Stimulated activated CD4-positive, alpha-beta T cell treated with anti-CD3 and anti-CD28 coated beads, Interleukin-1b, Interleukin-23, amount 100 ng/mL, for 48 hours (primary cell): ENCODE measurements at regions not wholly inside any gene's neighbourhood (a gene's known extent, or its start where the extent isn't known, plus 50 kb on each side); places are given as distances from the start of the nearest gene placed in this dataset.
"Not testable (repeated sequence)": the region's sequence is repeated elsewhere in the genome, so short reads cannot be mapped to it uniquely, and the experiment has no call there.

Source experiments
- DNase-seq: peaks from one replicate; pipeline ENCODE4 v3.0.0-alpha.2; 2020

- no peak for DNase-seq
Measured at GRCh38 chr12:74170645-74171477, 366.8 kb upstream of the ATXN7L3B start.

GRCh38 chr12:74171478-74171909 lies 366.1 kb upstream of the ATXN7L3B start:
- no peak for DNase-seq

DNA sequence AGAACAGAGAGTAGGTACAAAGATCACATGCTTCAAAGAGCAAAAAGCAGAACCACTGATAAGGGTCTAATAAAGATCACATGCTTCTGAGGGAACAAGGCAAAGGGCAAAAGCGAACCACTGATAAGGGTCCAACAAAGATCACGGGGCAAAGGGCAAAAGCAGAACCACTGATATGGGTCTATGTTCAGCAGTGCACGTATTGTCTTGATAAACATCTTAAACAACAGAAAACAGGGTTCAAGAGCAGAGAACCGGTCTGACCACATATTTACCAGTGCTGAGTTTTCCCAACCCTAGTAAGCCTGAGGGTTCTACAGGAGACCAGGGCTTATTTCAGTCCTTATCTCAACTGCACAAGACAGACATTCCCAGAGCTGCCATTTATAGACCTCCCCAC lies 362.7 kb upstream of the ATXN7L3B start:
- not testable (repeated sequence) for DNase-seq

GRCh38 chr12:74185360-74185759 lies 352.3 kb upstream of the ATXN7L3B start:
- no peak for DNase-seq

- no peak for DNase-seq
Measured at GRCh38 chr12:74193191-74193590, 344.4 kb upstream of the ATXN7L3B start.

DNA sequence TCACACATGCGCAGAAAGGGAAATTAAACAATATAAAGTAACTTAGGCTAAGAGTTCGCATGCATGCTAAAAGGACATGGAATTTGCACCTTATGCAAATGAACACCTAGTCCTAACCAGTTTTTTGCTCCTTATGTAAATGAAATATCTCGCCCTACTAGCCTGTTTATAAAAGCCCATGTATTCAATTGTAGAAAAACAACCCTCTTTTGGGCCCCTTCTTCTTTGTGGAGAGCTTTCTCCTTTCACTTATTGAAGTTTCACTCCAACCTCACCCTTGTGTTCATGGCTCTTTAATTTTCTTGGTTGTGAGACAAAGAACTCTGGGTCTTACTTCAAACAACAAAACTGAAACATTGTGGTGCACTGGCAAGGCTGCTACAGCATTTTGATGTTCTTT lies 333.4 kb upstream of the ATXN7L3B start:
- DNase-seq = no peak

DNA sequence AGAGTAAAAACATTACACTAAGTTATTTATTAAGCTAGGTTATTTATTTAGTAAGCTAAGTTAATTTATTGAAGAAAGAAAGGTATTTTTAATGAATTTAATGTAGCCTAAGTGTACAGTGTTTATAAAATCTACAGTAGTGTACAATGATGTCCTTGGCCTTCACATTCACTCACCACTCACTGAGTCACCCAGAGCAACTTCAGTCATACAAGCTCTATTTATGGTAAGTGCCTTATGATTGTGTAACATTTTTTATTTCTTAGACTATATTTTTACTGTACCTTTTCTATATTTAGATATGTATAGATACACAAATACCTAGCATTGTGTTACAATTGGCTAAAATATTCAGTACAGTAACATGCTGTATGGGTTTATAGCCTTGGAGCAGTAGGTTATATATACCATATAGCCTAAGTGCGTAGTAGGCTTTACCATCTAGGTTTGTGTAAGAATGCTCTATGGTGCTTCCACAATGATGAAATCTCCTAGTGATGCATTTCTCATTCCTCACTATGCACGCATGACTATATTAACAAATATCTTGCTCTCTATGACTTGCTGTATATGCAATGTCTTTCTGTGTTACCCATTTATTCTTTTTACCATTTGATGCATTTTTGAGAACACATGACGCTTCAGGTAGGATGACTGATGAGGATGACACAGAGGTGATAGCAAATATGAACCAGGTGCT lies 309.6 kb upstream of the ATXN7L3B start:
- DNase-seq = no peak

GRCh38 chr12:74229671-74230070 lies 308.0 kb upstream of the ATXN7L3B start:
- DNase-seq = no peak

DNA sequence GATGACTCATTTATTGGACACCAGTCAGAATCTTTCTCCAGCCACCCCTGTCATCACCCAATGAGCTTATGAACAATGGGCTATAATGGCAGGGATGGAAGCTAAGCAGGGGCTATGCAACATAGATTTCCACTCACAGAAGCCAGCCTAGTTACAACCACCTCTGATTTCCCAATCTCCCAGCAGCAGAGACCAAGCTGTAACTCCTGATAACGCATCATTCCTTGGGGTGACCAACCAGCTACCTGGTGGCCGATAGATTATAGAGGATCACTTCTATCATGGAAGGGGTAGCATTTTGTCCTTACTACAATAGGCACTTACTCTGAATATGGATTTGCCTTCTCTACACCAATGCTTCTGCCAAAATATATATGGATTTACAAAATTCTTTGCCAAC lies 302.3 kb upstream of the ATXN7L3B start:
- no peak for DNase-seq

DNA sequence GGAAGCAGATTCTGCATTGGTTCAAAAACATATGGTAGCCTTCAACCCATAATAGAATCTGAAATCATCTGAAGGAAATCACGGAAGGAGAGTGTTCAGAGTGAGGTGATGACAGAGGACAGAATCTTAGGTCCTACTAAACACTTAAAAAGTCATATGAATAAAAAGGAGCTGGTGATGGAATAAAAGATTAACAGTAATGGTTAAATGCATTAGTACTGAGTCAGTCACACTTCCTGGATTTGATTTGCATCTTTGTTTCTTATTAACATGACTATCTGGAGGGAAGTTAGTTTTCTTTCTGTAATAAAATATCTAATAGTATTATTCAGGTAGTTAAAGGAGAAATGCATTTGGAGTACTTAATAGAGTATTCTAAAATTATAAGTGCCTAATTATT lies 296.3 kb upstream of the ATXN7L3B start:
- DNase-seq = no peak

- no peak for DNase-seq
Measured at GRCh38 chr12:74242088-74242487, 295.5 kb upstream of the ATXN7L3B start.

GRCh38 chr12:74245458-74245857 lies 292.2 kb upstream of the ATXN7L3B start:
- DNase-seq = no peak

DNA sequence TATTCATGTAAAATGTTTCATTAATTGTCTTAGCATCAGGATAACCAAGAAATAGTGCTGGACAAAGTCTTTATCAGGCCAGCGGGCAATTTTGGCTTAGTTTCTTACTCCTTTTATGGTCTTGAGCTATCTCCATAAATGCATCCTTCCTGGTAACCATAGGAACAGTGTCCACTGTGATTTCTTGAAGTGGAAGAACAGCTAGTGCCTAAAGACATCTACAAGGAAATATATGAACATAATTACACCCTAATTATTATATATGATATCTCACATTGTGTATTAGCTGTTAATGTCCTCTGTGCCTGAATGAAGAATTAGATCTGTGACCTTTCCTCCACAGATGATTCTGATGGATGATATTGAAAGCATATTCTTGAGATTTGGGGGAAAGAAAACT lies 286.7 kb upstream of the ATXN7L3B start:
- no peak for DNase-seq

DNA sequence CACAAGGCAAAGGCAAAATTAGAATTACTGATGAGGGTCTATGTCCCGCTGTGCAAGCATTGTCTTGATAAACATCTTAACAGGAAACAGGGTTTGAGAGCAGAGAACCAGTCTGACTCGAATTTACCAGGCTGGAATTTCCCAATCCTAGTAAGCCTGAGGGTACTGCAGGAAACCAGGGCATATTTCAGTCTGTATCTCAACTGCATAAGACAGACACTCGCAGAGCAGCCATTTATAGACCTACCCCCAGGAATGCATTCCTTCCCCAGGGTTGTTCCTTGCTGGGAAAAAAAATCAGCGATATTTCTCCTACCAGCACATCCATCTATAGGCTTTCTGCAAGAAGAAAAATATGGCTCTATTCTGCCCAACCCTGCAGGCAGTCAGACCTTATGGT lies 283.8 kb upstream of the ATXN7L3B start:
- DNase-seq = not testable (repeated sequence)

GRCh38 chr12:74254784-74255183 lies 282.9 kb upstream of the ATXN7L3B start:
- no peak for DNase-seq

DNA sequence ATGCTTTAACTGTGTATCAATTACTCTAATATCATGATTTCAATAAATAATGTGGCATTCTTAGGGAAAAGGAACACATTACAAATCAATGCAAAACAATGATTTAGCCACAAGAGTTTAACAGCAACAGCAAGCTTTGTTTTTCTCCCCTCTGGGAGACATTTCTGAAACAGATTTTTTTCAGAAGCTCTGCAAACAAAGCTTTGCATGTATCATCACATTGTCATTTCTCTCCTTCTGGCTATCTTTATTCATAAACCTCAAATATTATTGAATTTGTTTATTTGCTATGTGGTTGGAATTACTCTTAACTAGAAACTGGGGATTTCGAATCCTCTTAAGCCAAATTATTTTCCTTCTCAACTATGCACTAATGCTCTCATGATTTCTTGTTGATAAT lies 278.4 kb upstream of the ATXN7L3B start:
- no peak for DNase-seq

- no peak for DNase-seq
Measured at GRCh38 chr12:74264692-74265091, 272.9 kb upstream of the ATXN7L3B start.

DNA sequence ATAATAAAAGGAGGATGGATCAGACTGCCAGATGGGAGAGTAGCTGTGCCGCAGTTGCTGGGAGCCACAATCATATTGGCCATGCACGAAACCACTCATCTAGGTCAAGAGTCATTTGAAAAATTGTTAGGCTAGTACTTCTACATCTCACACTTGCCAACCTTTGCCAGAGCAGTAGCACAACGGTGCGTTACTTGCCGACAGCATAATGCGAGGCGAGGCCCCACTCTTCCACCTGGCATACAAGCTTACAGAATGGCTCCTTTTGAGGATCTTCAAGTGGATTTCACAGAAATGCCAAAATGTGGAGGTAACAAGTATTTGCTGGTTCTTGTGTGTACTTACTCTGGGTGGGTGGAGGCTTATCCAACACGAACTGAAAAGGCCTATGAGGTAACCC lies 268.3 kb upstream of the ATXN7L3B start:
- DNase-seq = not testable (repeated sequence)

GRCh38 chr12:74280156-74280655 lies 257.4 kb upstream of the ATXN7L3B start:
- no peak for DNase-seq

DNA sequence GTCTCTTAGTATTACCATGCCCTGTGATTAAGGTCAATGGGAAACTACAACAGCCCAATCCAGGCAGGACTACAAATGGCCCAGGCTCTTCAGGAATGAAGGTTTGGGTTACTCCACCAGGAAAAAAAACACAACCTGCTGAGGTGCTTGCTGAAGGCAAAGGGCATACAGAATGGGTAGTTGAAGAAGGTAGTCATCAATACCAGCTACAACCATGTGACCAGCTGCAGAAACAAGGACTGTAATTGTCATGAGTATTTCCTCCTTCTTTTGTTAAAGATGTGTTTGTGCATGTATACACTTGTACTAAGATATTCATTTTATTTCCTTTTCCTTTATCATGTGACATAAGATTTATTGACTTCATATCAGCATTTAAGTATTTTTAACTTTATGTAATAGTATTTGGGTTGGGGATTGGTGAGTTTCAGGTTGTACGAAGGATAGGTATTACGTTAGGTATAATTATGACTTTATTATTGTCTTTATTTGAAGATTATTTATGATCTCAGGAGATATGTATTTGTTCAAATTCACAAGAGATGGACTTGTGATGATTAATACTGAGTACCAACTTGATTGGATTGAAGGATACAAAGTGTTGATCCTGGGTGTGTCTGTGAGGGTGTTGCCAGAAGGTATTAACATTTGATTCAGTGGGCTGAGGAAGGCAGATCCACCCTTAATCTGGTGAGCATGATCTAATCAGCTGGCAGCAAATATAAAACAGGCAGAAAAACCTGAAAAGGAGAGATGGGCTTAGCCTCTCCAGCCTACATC lies 256.0 kb upstream of the ATXN7L3B start:
- not testable (repeated sequence) for DNase-seq

GRCh38 chr12:74283646-74284045 lies 254.0 kb upstream of the ATXN7L3B start:
- no peak for DNase-seq

- no peak for DNase-seq
Measured at GRCh38 chr12:74285773-74286172, 251.9 kb upstream of the ATXN7L3B start.

- DNase-seq = no peak
Measured at GRCh38 chr12:74286254-74286653, 251.4 kb upstream of the ATXN7L3B start.
